Fibroblast of mammary gland (primary cell): ENCODE measurements at regions not wholly inside any gene's neighbourhood (a gene's known extent, or its start where the extent isn't known, plus 50 kb on each side); places are given as distances from the start of the nearest gene placed in this dataset.
"Not testable (repeated sequence)": the region's sequence is repeated elsewhere in the genome, so short reads cannot be mapped to it uniquely, and the experiment has no call there.

Experiments used
- DNase-seq: peaks from one replicate; pipeline ENCODE4 v3.0.0-alpha.2; 2010; ENCODE audit warnings: low read depth
- H3K4me3 ChIP-seq: 2 replicates; pipeline ENCODE4 v1.5.1; 2011; ENCODE audit warnings: low read depth, mild to moderate bottlenecking, low read length, moderate library complexity; ENCODE audit not compliant: control insufficient read depth
- CTCF ChIP-seq: conservative IDR thresholded peaks from 2 replicates; pipeline ENCODE4 v1.5.1; 2011; ENCODE audit warnings: low read depth, low read length, inconsistent platforms; ENCODE audit not compliant: control insufficient read depth, insufficient read depth

- no peak overlapping the region for H3K4me3 ChIP-seq
- no peak for TF ChIP-seq CTCF
- no peak for DNase-seq
These were observed 69.9 kb upstream of the GABRE start for GRCh38 chrX:152044383-152044782.

GRCh38 chrX:152038804-152039203, 64.3 kb upstream of the GABRE start:
- no peak overlapping the region for H3K4me3 ChIP-seq
- no peak for TF ChIP-seq CTCF
- DNase-seq = no peak

GRCh38 chrX:152037183-152037582, 62.7 kb upstream of the GABRE start:
- no peak for DNase-seq
- TF ChIP-seq CTCF = no peak
- no peak overlapping the region for H3K4me3 ChIP-seq

- not testable (repeated sequence) for H3K4me3 ChIP-seq, DNase-seq
These were observed 56.9 kb upstream of the GABRE start for GRCh38 chrX:152031346-152031745.

GRCh38 chrX:152028579-152028978, 54.1 kb upstream of the GABRE start:
- H3K4me3 ChIP-seq = no peak overlapping the region
- TF ChIP-seq CTCF = no peak
- no peak for DNase-seq

- H3K4me3 ChIP-seq = no peak overlapping the region
- TF ChIP-seq CTCF = no peak
- no peak for DNase-seq
These were observed 51.4 kb upstream of the GABRE start for GRCh38 chrX:152025656-152026440.

GRCh38 chrX:152024710-152025109, 50.2 kb upstream of the GABRE start:
- no peak for DNase-seq
- no peak for TF ChIP-seq CTCF
- no peak overlapping the region for H3K4me3 ChIP-seq
